Endodermal cell (in vitro differentiated cells): ENCODE measurements at regions not wholly inside any gene's neighbourhood (a gene's known extent, or its start where the extent isn't known, plus 50 kb on each side); places are given as distances from the start of the nearest gene placed in this dataset.

Experiments used
- DNase-seq: peaks from one replicate; pipeline ENCODE4 v3.0.0-alpha.2; 2017
- H3K27ac ChIP-seq: 2 replicates; pipeline ENCODE4 v1.5.1; 2013; ENCODE audit warnings: mild to moderate bottlenecking, low read depth, low read length, moderate library complexity
- H3K27me3 ChIP-seq: 2 replicates; pipeline ENCODE4 v1.6.1; 2013; ENCODE audit warnings: mild to moderate bottlenecking, low read length, moderate library complexity; ENCODE audit not compliant: insufficient read depth, control insufficient read depth, poor library complexity, severe bottlenecking
- H3K36me3 ChIP-seq: 2 replicates; pipeline ENCODE4 v1.7.0; 2013; ENCODE audit warnings: mild to moderate bottlenecking, low read length, moderate library complexity; ENCODE audit not compliant: control insufficient read depth, insufficient read depth
- H3K4me1 ChIP-seq: one replicate; pipeline ENCODE4 v1.7.0; 2013; ENCODE audit warnings: low read length; ENCODE audit not compliant: control insufficient read depth, insufficient read depth
- H3K4me3 ChIP-seq: 2 replicates; pipeline ENCODE4 v1.5.1; 2013; ENCODE audit warnings: mild to moderate bottlenecking, low read length, moderate library complexity
- H3K9ac ChIP-seq: 2 replicates; pipeline ENCODE4 v1.6.1; 2013; ENCODE audit warnings: mild to moderate bottlenecking, low read length, moderate library complexity; ENCODE audit not compliant: poor library complexity, severe bottlenecking; ENCODE audit errors: extremely low read depth
- H3K9me3 ChIP-seq: 2 replicates; pipeline ENCODE4 v1.6.1; 2013; ENCODE audit warnings: mild to moderate bottlenecking, low read length, moderate library complexity; ENCODE audit not compliant: control insufficient read depth
- H3K27ac Mint-ChIP-seq: 2 replicates; pipeline ENCODE4 v1.8.0; 2020; ENCODE audit warnings: mixed read lengths
- H3K27me3 Mint-ChIP-seq: 2 replicates; pipeline ENCODE4 v1.8.0; 2021; ENCODE audit warnings: mild to moderate bottlenecking, mixed read lengths; ENCODE audit not compliant: insufficient read depth
- H3K36me3 Mint-ChIP-seq: 2 replicates; pipeline ENCODE4 v1.8.0; 2020; ENCODE audit warnings: low read depth, mixed read lengths
- H3K4me1 Mint-ChIP-seq: 2 replicates; pipeline ENCODE4 v1.8.0; 2020; ENCODE audit warnings: mixed read lengths
- H3K4me3 Mint-ChIP-seq: 2 replicates; pipeline ENCODE4 v1.8.0; 2020; ENCODE audit warnings: mild to moderate bottlenecking, moderate library complexity, mixed read lengths
- H3K9me3 Mint-ChIP-seq: 2 replicates; pipeline ENCODE4 v1.8.0; 2020; ENCODE audit warnings: mild to moderate bottlenecking, mixed read lengths
- CTCF ChIP-seq: fragments of 200-600 bp; sonication (generic); conservative IDR thresholded peaks from 2 replicates; pipeline ENCODE4 v1.5.0; 2021; ENCODE audit warnings: antibody characterized with exemption, mild to moderate bottlenecking
- WGBS, 2 experiments: methylation state at CpG; one replicate each; pipeline versions ENCODE4 v1.1.5 to v1.1.7; 2013; ENCODE audit warnings: missing lambda C conversion rate in 2 of 2, mixed read lengths in 1 of 2; ENCODE audit not compliant: insufficient coverage in 1 of 2, insufficient read length in 1 of 2; 5-methylcytosine and 5-hydroxymethylcytosine counted together

- Histone ChIP-seq H3K4me3 (no peak overlapping the region), H3K36me3 (no peaks in the 10 kb centered on the region), H3K27ac (no peak overlapping the region), H3K9ac (no peak overlapping the region), H3K27me3 (no peaks in the 10 kb centered on the region), H3K9me3 (no peaks in the 10 kb centered on the region), H3K4me1 (no peaks in the 10 kb centered on the region)
- Mint-ChIP-seq H3K36me3 (no peaks in the 10 kb centered on the region), H3K27ac (no peak overlapping the region), H3K27me3 (no peaks in the 10 kb centered on the region), H3K4me3 (no peak overlapping the region), H3K9me3 (peaks cover 7% of the 10 kb centered on the region), H3K4me1 (peaks cover 15% of the 10 kb centered on the region)
- no peak for TF ChIP-seq CTCF
- no peak for DNase-seq
- 92 to 100% methylated on average over 2 to 3 of the region's 3 CpGs for WGBS, 2 experiments
Measured at GRCh38 chr4:64705989-64706388, 296.7 kb upstream of the TECRL start.

- H3K27me3 ChIP-seq, result no peaks in the 10 kb centered on the region
- DNase-seq, result no peak
- no peak overlapping the region for H3K27ac ChIP-seq
- no peaks in the 10 kb centered on the region for H3K9me3 ChIP-seq
- TF ChIP-seq CTCF, result no peak
- Mint-ChIP-seq H3K36me3 (no peaks in the 10 kb centered on the region), H3K27ac (no peak overlapping the region), H3K4me1 (peaks cover 19% of the 10 kb centered on the region), H3K27me3 (no peaks in the 10 kb centered on the region), H3K9me3 (no peaks in the 10 kb centered on the region), H3K4me3 (no peak overlapping the region)
- 80 to 93% methylated on average over 1 to 2 of the region's 2 CpGs for WGBS, 2 experiments
- H3K36me3 ChIP-seq, result no peaks in the 10 kb centered on the region
- no peak overlapping the region for H3K9ac ChIP-seq
- H3K4me3 ChIP-seq, result no peak overlapping the region
- no peaks in the 10 kb centered on the region for H3K4me1 ChIP-seq
Measured at GRCh38 chr4:64698171-64698570, 288.9 kb upstream of the TECRL start.

- no peaks in the 10 kb centered on the region for H3K4me1 ChIP-seq
- H3K27ac ChIP-seq, result no peak overlapping the region
- H3K9me3 ChIP-seq, result peaks cover 12% of the 10 kb centered on the region
- H3K36me3 ChIP-seq, result no peaks in the 10 kb centered on the region
- no peaks in the 10 kb centered on the region for H3K27me3 Mint-ChIP-seq
- peaks cover 14% of the 10 kb centered on the region for H3K9me3 Mint-ChIP-seq
- no peaks in the 10 kb centered on the region for H3K36me3 Mint-ChIP-seq
- no peak overlapping the region for H3K9ac ChIP-seq
- H3K4me3 Mint-ChIP-seq, result no peak overlapping the region
- H3K4me1 Mint-ChIP-seq, result no peaks in the 10 kb centered on the region
- H3K4me3 ChIP-seq, result no peak overlapping the region
- DNase-seq, result no peak
- no peaks in the 10 kb centered on the region for H3K27me3 ChIP-seq
- 95 to 100% methylated on average over 1 to 3 of the region's 4 CpGs for WGBS, 2 experiments
- TF ChIP-seq CTCF, result no peak
- no peak overlapping the region for H3K27ac Mint-ChIP-seq
Measured at GRCh38 chr4:64682946-64683345, 273.7 kb upstream of the TECRL start.
